AG09319 (cell line): ENCODE measurements at regions not wholly inside any gene's neighbourhood (a gene's known extent, or its start where the extent isn't known, plus 50 kb on each side); places are given as distances from the start of the nearest gene placed in this dataset.

Experiments used
- DNase-seq: peaks from one replicate; pipeline ENCODE4 v3.0.0-alpha.2; 2010; ENCODE audit warnings: low read depth; ENCODE audit errors: extremely low read depth
- CTCF ChIP-seq: IDR thresholded peaks from 2 replicates; pipeline ENCODE4 v1.5.1; 2011; ENCODE audit warnings: low read depth, mild to moderate bottlenecking, inconsistent platforms, low read length, moderate library complexity

- TF ChIP-seq CTCF, result no peak
- no peak for DNase-seq
Observed at GRCh38 chr20:16974080-16974854, 226.1 kb downstream of the OTOR start.

- no peak for DNase-seq
- no peak for TF ChIP-seq CTCF
Observed at GRCh38 chr20:16974855-16975162, 226.7 kb downstream of the OTOR start.

GRCh38 chr20:16975682-16976081 is 227.5 kb downstream of the OTOR start:
- no peak for TF ChIP-seq CTCF
- DNase-seq, result no peak

GRCh38 chr20:16978497-16978896 is 230.3 kb downstream of the OTOR start:
- no peak for DNase-seq
- no peak for TF ChIP-seq CTCF

GRCh38 chr20:16982091-16982726 is 234.1 kb downstream of the OTOR start:
- DNase-seq, result no peak
- no peak for TF ChIP-seq CTCF

GRCh38 chr20:16984481-16984880 is 236.3 kb downstream of the OTOR start:
- no peak for DNase-seq
- no peak for TF ChIP-seq CTCF

GRCh38 chr20:17003170-17003870 is 223.5 kb upstream of the PCSK2 start:
- no peak for DNase-seq
- TF ChIP-seq CTCF, result no peak
